ENCODE measurements at regions not wholly inside any gene's neighbourhood (a gene's known extent, or its start where the extent isn't known, plus 50 kb on each side); places are given as distances from the start of the nearest gene placed in this dataset.

GRCh38 chr12:114168061-114168460 is 201.9 kb upstream of the RBM19 start:
- H3K27me3 ChIP-seq: peaks cover 0 to 8% (median 0%) of the 10 kb centered on the region in 9 donors
- H3K9me3 ChIP-seq: no peaks in the 10 kb centered on the region
- no peaks in the 10 kb centered on the region for H3K36me3 ChIP-seq
- WGBS, 4 donors: 62 to 81% (median 69%) methylated on average over 2 of the region's 2 CpGs
- intact Hi-C loops (cut with DNase I): loop anchor here in 9 of 10 donors (2.0 to 10.0 kb wide), 8 partner anchors 44 to 339 kb away; no protein-coding TSS in a partner anchor
- no peak overlapping the region for H3K27ac ChIP-seq
- DNase-seq (no peak), ATAC-seq (no peak)
- H3K4me3 ChIP-seq: no peak overlapping the region
- TF ChIP-seq CTCF (IDR thresholded peaks at IDR 0.05) (no peak), POLR2A (IDR thresholded peaks at IDR 0.05) (no peak)
- H3K4me1 ChIP-seq: peaks cover 0 to 3% (median 0%) of the 10 kb centered on the region in 12 donors

GRCh38 chr12:114167431-114167830 is 201.3 kb upstream of the RBM19 start:
- ATAC-seq (no peak), DNase-seq (no peak)
- Histone ChIP-seq H3K27ac (no peak overlapping the region), H3K36me3 (no peaks in the 10 kb centered on the region), H3K9me3 (no peaks in the 10 kb centered on the region), H3K4me1 (peaks cover 0 to 3% (median 0%) of the 10 kb centered on the region in 12 donors), H3K4me3 (no peak overlapping the region), H3K27me3 (peaks cover 0 to 8% (median 0%) of the 10 kb centered on the region in 9 donors)
- no peak for TF ChIP-seq CTCF (IDR thresholded peaks at IDR 0.05)
- TF ChIP-seq POLR2A (IDR thresholded peaks at IDR 0.05): no peak
- 86 to 97% (median 92%) methylated on average over 1 of the region's 1 CpG for WGBS, 4 donors
- intact Hi-C loops (cut with DNase I): loop anchor here in 9 of 10 donors (2.0 to 10.0 kb wide), 10 partner anchors 45 to 341 kb away; no protein-coding TSS in a partner anchor

- Histone ChIP-seq H3K27ac (no peak overlapping the region), H3K27me3 (peaks cover 0 to 8% (median 0%) of the 10 kb centered on the region in 9 donors), H3K4me1 (peaks cover 0 to 3% (median 0%) of the 10 kb centered on the region in 12 donors), H3K36me3 (no peaks in the 10 kb centered on the region), H3K9me3 (no peaks in the 10 kb centered on the region), H3K4me3 (no peak overlapping the region)
- TF ChIP-seq POLR2A (IDR thresholded peaks at IDR 0.05) (no peak), CTCF (IDR thresholded peaks at IDR 0.05) (peak; percentile 42 to 77 (median 66))
- intact Hi-C loops (cut with DNase I): loop anchor here in 9 of 10 donors (1.0 to 10.0 kb wide), 12 partner anchors 46 to 342 kb away; no protein-coding TSS in a partner anchor
- ATAC-seq: peak; percentile 48 to 82 (median 74)
- peak in 4 of 5 donors; percentile 29 to 38 (median 30) for DNase-seq
- 9 to 18% (median 14%) methylated on average over 6 to 7 of the region's 7 CpGs for WGBS, 4 donors
Measured at GRCh38 chr12:114166362-114166761, 200.2 kb upstream of the RBM19 start.

GRCh38 chr12:114165921-114166320 is 199.8 kb upstream of the RBM19 start:
- intact Hi-C loops (cut with DNase I): loop anchor here in 9 of 10 donors (1.0 to 10.0 kb wide), 12 partner anchors 46 to 343 kb away; no protein-coding TSS in a partner anchor
- TF ChIP-seq POLR2A (IDR thresholded peaks at IDR 0.05) (no peak), CTCF (IDR thresholded peaks at IDR 0.05) (no peak)
- ATAC-seq (peak in 1 of 4 donors; percentile 7), DNase-seq (no peak)
- Histone ChIP-seq H3K27me3 (peaks cover 0 to 8% (median 0%) of the 10 kb centered on the region in 9 donors), H3K36me3 (no peaks in the 10 kb centered on the region), H3K27ac (no peak overlapping the region), H3K4me3 (no peak overlapping the region), H3K9me3 (no peaks in the 10 kb centered on the region), H3K4me1 (peaks cover 0 to 3% (median 0%) of the 10 kb centered on the region in 12 donors)
- WGBS, 4 donors: 27 to 64% (median 62%) methylated on average over 1 of the region's 1 CpG

All from heart left ventricle (tissue), 16 donors.